Transverse colon (tissue), 4 donors: ENCODE measurements at regions not wholly inside any gene's neighbourhood (a gene's known extent, or its start where the extent isn't known, plus 50 kb on each side); places are given as distances from the start of the nearest gene placed in this dataset.

Experiments used
- CTCF ChIP-seq, 5 experiments: fragments of 200-600 bp in 3 of 5; fragments of 450-650 bp in 2 of 5; sonication (generic) in 3 of 5; IDR thresholded peaks; 1 replicate in 2 of 5; 2 replicates in 3 of 5; pipeline ENCODE4 v1.5.1; 2016 to 2017; ENCODE audit warnings: antibody characterized with exemption in 5 of 5, inconsistent platforms in 3 of 5, mild to moderate bottlenecking in 2 of 5, moderate library complexity in 1 of 5
- EP300 ChIP-seq: sonication (generic); formaldehyde crosslinking; IDR thresholded peaks from one replicate; pipeline ENCODE4 v1.6.1; 2017; ENCODE audit warnings: antibody characterized with exemption, low read depth
- POLR2A ChIP-seq: fragments of 450-650 bp; IDR thresholded peaks from one replicate; pipeline ENCODE4 v1.6.1; 2016; ENCODE audit warnings: antibody characterized with exemption, mild to moderate bottlenecking, moderate library complexity
- POLR2AphosphoS5 ChIP-seq, 3 donors: sonication (generic); formaldehyde crosslinking; IDR thresholded peaks; one replicate each; pipeline ENCODE4 v1.6.1; 2016; ENCODE audit warnings: antibody characterized with exemption in 3 of 3

GRCh38 chr5:81829242-81829641, 78.3 kb upstream of the SSBP2 start:
- TF ChIP-seq POLR2AphosphoS5 (IDR thresholded peaks at IDR 0.05): no peak
- TF ChIP-seq CTCF (IDR thresholded peaks at IDR 0.05): no peak
- TF ChIP-seq POLR2A: no peak
- no peak for TF ChIP-seq EP300
